CD4-positive, CD25-positive, alpha-beta regulatory T cell (primary cell): ENCODE measurements at regions not wholly inside any gene's neighbourhood (a gene's known extent, or its start where the extent isn't known, plus 50 kb on each side); places are given as distances from the start of the nearest gene placed in this dataset.
A peak's percentile ranks its signal among the peaks of the same experiment; 100 is the strongest.
"Not testable (repeated sequence)": the region's sequence is repeated elsewhere in the genome, so short reads cannot be mapped to it uniquely, and the experiment has no call there.

Source experiments
- ATAC-seq, 2 donors: fragments of 150-1000 bp; cut with Tn5 transposase; one replicate each; pipeline ENCODE4 v1.10.0; 2021; ENCODE audit warnings: low read depth in 2 of 2, moderate number of reproducible peaks in 2 of 2, moderate library complexity in 1 of 2
- DNase-seq, 3 donors: peaks; one replicate each; pipeline versions ENCODE4 v3.0.0 to v3.0.0-alpha.2; 2012 to 2022; ENCODE audit warnings: mixed read lengths in 1 of 3
- H3K27ac ChIP-seq: one replicate; pipeline ENCODE4 v1.7.0; 2013; ENCODE audit warnings: mild to moderate bottlenecking, low read length; ENCODE audit not compliant: insufficient read depth, poor library complexity, severe bottlenecking
- H3K27me3 ChIP-seq: one replicate; pipeline ENCODE4 v1.7.0; 2013; ENCODE audit warnings: low read length; ENCODE audit not compliant: control insufficient read depth, insufficient read depth
- H3K36me3 ChIP-seq: one replicate; pipeline ENCODE4 v1.7.0; 2013; ENCODE audit warnings: mild to moderate bottlenecking, low read length, moderate library complexity; ENCODE audit not compliant: control insufficient read depth, insufficient read depth
- H3K4me1 ChIP-seq: 2 replicates; pipeline ENCODE4 v1.7.0; 2013; ENCODE audit warnings: mild to moderate bottlenecking, low read length; ENCODE audit not compliant: insufficient read depth, control insufficient read depth, poor library complexity, severe bottlenecking
- H3K4me3 ChIP-seq: one replicate; pipeline ENCODE4 v1.7.0; 2013; ENCODE audit warnings: low read depth, mild to moderate bottlenecking, low read length, moderate library complexity
- H3K9me3 ChIP-seq, 2 experiments: 1 replicate in 1 of 2; 2 replicates in 1 of 2; pipeline ENCODE4 v1.7.0; 2013; ENCODE audit warnings: low read length in 2 of 2, mild to moderate bottlenecking in 1 of 2, moderate library complexity in 1 of 2; ENCODE audit not compliant: control insufficient read depth in 2 of 2
- H3K27ac Mint-ChIP-seq, 3 donors: one replicate each; pipeline ENCODE4 v1.8.0; 2020 to 2022; ENCODE audit warnings: mild to moderate bottlenecking in 3 of 3, mixed read lengths in 3 of 3, moderate library complexity in 2 of 3
- H3K27me3 Mint-ChIP-seq: one replicate; pipeline ENCODE4 v1.8.0; 2022; ENCODE audit warnings: mild to moderate bottlenecking, mixed read lengths
- H3K36me3 Mint-ChIP-seq: one replicate; pipeline ENCODE4 v1.8.0; 2020; ENCODE audit warnings: mixed read lengths
- H3K4me1 Mint-ChIP-seq, 4 donors: one replicate each; pipeline ENCODE4 v1.8.0; 2020 to 2022; ENCODE audit warnings: mixed read lengths in 4 of 4, mild to moderate bottlenecking in 1 of 4
- H3K4me3 Mint-ChIP-seq, 4 donors: one replicate each; pipeline ENCODE4 v1.8.0; 2020 to 2022; ENCODE audit warnings: mild to moderate bottlenecking in 4 of 4, mixed read lengths in 4 of 4, moderate library complexity in 3 of 4
- H3K9me3 Mint-ChIP-seq, 7 donors: one replicate each; pipeline ENCODE4 v1.8.0; 2020 to 2022; ENCODE audit warnings: mixed read lengths in 7 of 7, mild to moderate bottlenecking in 3 of 7, moderate library complexity in 2 of 7

- H3K9me3 Mint-ChIP-seq, H3K4me3 Mint-ChIP-seq, H3K4me1 ChIP-seq, H3K36me3 Mint-ChIP-seq, H3K27me3 ChIP-seq, H3K27ac ChIP-seq, H3K27ac Mint-ChIP-seq, H3K9me3 ChIP-seq, H3K4me1 Mint-ChIP-seq, DNase-seq, ATAC-seq, H3K36me3 ChIP-seq, H3K4me3 ChIP-seq: not testable (repeated sequence)
- H3K27me3 Mint-ChIP-seq: peaks cover 15% of the 10 kb centered on the region
Measured at GRCh38 chr7:6959942-6960341, 133.9 kb upstream of the CCZ1B start.

GRCh38 chr7:6962871-6963270, 136.8 kb upstream of the CCZ1B start:
- not testable (repeated sequence) for H3K9me3 ChIP-seq, H3K4me3 Mint-ChIP-seq, ATAC-seq, H3K36me3 Mint-ChIP-seq, H3K27ac Mint-ChIP-seq, H3K9me3 Mint-ChIP-seq, H3K27me3 ChIP-seq, H3K4me1 Mint-ChIP-seq, H3K27ac ChIP-seq, H3K36me3 ChIP-seq, DNase-seq, H3K4me3 ChIP-seq, H3K4me1 ChIP-seq
- peaks cover 22% of the 10 kb centered on the region for H3K27me3 Mint-ChIP-seq

GRCh38 chr7:6965051-6965450, 139.0 kb upstream of the CCZ1B start:
- H3K9me3 ChIP-seq, H3K9me3 Mint-ChIP-seq, H3K4me1 ChIP-seq, H3K27ac ChIP-seq, ATAC-seq, H3K36me3 ChIP-seq, H3K36me3 Mint-ChIP-seq, H3K4me1 Mint-ChIP-seq, H3K4me3 ChIP-seq, H3K27me3 ChIP-seq, H3K27ac Mint-ChIP-seq, H3K4me3 Mint-ChIP-seq: not testable (repeated sequence)
- H3K27me3 Mint-ChIP-seq: peaks cover 22% of the 10 kb centered on the region
- DNase-seq: peak; percentile 25 to 45 (median 36)

GRCh38 chr7:6970180-6970579, 144.1 kb upstream of the CCZ1B start:
- DNase-seq, H3K27ac Mint-ChIP-seq: not testable (repeated sequence)

GRCh38 chr7:6974876-6975275, 148.8 kb upstream of the CCZ1B start:
- not testable (repeated sequence) for H3K27ac ChIP-seq, ATAC-seq, H3K9me3 Mint-ChIP-seq, H3K4me3 ChIP-seq, H3K27ac Mint-ChIP-seq, H3K9me3 ChIP-seq, DNase-seq, H3K4me3 Mint-ChIP-seq, H3K36me3 Mint-ChIP-seq, H3K27me3 ChIP-seq, H3K36me3 ChIP-seq, H3K4me1 ChIP-seq, H3K4me1 Mint-ChIP-seq
- peaks cover 25% of the 10 kb centered on the region for H3K27me3 Mint-ChIP-seq

More at GRCh38 chr7:6970180-6970579, 144.1 kb upstream of the CCZ1B start:
- not testable (repeated sequence) for H3K4me1 Mint-ChIP-seq, H3K27me3 ChIP-seq, ATAC-seq, H3K4me1 ChIP-seq, H3K4me3 ChIP-seq, H3K27ac ChIP-seq, H3K36me3 ChIP-seq, H3K36me3 Mint-ChIP-seq, H3K4me3 Mint-ChIP-seq, H3K9me3 ChIP-seq, H3K9me3 Mint-ChIP-seq
- H3K27me3 Mint-ChIP-seq: peaks cover 17% of the 10 kb centered on the region

- not testable (repeated sequence) for H3K27ac ChIP-seq, H3K27ac Mint-ChIP-seq, H3K4me1 Mint-ChIP-seq, H3K4me3 ChIP-seq, H3K4me3 Mint-ChIP-seq, H3K36me3 ChIP-seq, H3K27me3 ChIP-seq, H3K9me3 Mint-ChIP-seq, H3K9me3 ChIP-seq, DNase-seq, H3K36me3 Mint-ChIP-seq, ATAC-seq, H3K4me1 ChIP-seq
- peaks cover 27% of the 10 kb centered on the region for H3K27me3 Mint-ChIP-seq
Measured at GRCh38 chr7:6975346-6975745, 149.3 kb upstream of the CCZ1B start.

- H3K9me3 Mint-ChIP-seq, H3K9me3 ChIP-seq, H3K4me3 ChIP-seq, H3K4me3 Mint-ChIP-seq, DNase-seq, ATAC-seq, H3K36me3 ChIP-seq, H3K27me3 ChIP-seq, H3K27ac Mint-ChIP-seq, H3K27ac ChIP-seq, H3K4me1 ChIP-seq, H3K36me3 Mint-ChIP-seq, H3K4me1 Mint-ChIP-seq: not testable (repeated sequence)
- peaks cover 26% of the 10 kb centered on the region for H3K27me3 Mint-ChIP-seq
Measured at GRCh38 chr7:6977368-6977767, 151.3 kb upstream of the CCZ1B start.

GRCh38 chr7:6978326-6978725, 152.3 kb upstream of the CCZ1B start:
- peaks cover 26% of the 10 kb centered on the region for H3K27me3 Mint-ChIP-seq
- not testable (repeated sequence) for H3K36me3 Mint-ChIP-seq, ATAC-seq, H3K9me3 ChIP-seq, H3K4me1 Mint-ChIP-seq, H3K27me3 ChIP-seq, H3K4me3 Mint-ChIP-seq, H3K27ac ChIP-seq, H3K9me3 Mint-ChIP-seq, H3K27ac Mint-ChIP-seq, H3K4me3 ChIP-seq, H3K4me1 ChIP-seq, DNase-seq, H3K36me3 ChIP-seq
